GM06990 (cell line): ENCODE measurements at regions not wholly inside any gene's neighbourhood (a gene's known extent, or its start where the extent isn't known, plus 50 kb on each side); places are given as distances from the start of the nearest gene placed in this dataset.

Experiments used
- DNase-seq: peaks from one replicate; pipeline ENCODE4 v3.0.0-alpha.2; 2011; ENCODE audit not compliant: insufficient read length; ENCODE audit errors: extremely low read depth
- H3K27me3 ChIP-seq: replicated peaks from 2 replicates; pipeline ENCODE4 v1.6.0; 2011; ENCODE audit warnings: low read length; ENCODE audit not compliant: control insufficient read depth, insufficient read depth
- H3K36me3 ChIP-seq: 2 replicates; pipeline ENCODE4 v1.5.1; 2011; ENCODE audit warnings: low read length; ENCODE audit not compliant: control insufficient read depth, insufficient read depth
- H3K4me3 ChIP-seq: replicated peaks from 2 replicates; pipeline ENCODE4 v1.5.1; 2011; ENCODE audit warnings: low read depth, mild to moderate bottlenecking, control low read depth, low read length
- CTCF ChIP-seq: IDR thresholded peaks from 2 replicates; pipeline ENCODE4 v1.5.1; 2011; ENCODE audit warnings: low read length, control low read depth, mild to moderate bottlenecking, inconsistent platforms; ENCODE audit not compliant: insufficient read depth, poor library complexity, severe bottlenecking

GRCh38 chr11:20243974-20244373 is 83.7 kb upstream of the DBX1 start:
- no peak for DNase-seq
- Histone ChIP-seq H3K4me3 (no peak overlapping the region), H3K36me3 (no peaks in the 10 kb centered on the region), H3K27me3 (no peaks in the 10 kb centered on the region; the same call in 1 of the 2 replicates)
- TF ChIP-seq CTCF, result peak; percentile 43

- Histone ChIP-seq H3K27me3 (no peaks in the 10 kb centered on the region), H3K4me3 (no peak overlapping the region), H3K36me3 (no peaks in the 10 kb centered on the region)
- DNase-seq, result no peak
- no peak for TF ChIP-seq CTCF
These were observed 78.4 kb upstream of the DBX1 start for GRCh38 chr11:20238712-20239111.

GRCh38 chr11:20235164-20235563 is 74.9 kb upstream of the DBX1 start:
- no peak for DNase-seq

GRCh38 chr11:20227631-20228030 is 67.4 kb upstream of the DBX1 start:
- DNase-seq, result no peak
- TF ChIP-seq CTCF, result no peak
- Histone ChIP-seq H3K4me3 (no peak overlapping the region), H3K36me3 (no peaks in the 10 kb centered on the region), H3K27me3 (no peaks in the 10 kb centered on the region)

More at GRCh38 chr11:20235164-20235563, 74.9 kb upstream of the DBX1 start:
- Histone ChIP-seq H3K27me3 (no peaks in the 10 kb centered on the region), H3K36me3 (no peaks in the 10 kb centered on the region), H3K4me3 (no peak overlapping the region)
- no peak for TF ChIP-seq CTCF

GRCh38 chr11:20226933-20227332 is 66.7 kb upstream of the DBX1 start:
- Histone ChIP-seq H3K4me3 (no peak overlapping the region), H3K36me3 (no peaks in the 10 kb centered on the region), H3K27me3 (no peaks in the 10 kb centered on the region)
- no peak for DNase-seq
- no peak for TF ChIP-seq CTCF

GRCh38 chr11:20221566-20221965 is 61.3 kb upstream of the DBX1 start:
- Histone ChIP-seq H3K36me3 (no peaks in the 10 kb centered on the region), H3K27me3 (no peaks in the 10 kb centered on the region), H3K4me3 (no peak overlapping the region)
- no peak for TF ChIP-seq CTCF
- DNase-seq, result no peak
